Stimulated activated naive CD8-positive, alpha-beta T cell treated with anti-CD3 and anti-CD28 coated beads, Interleukin-15, amount 100 ng/mL, for 72 hours (primary cell): ENCODE measurements at regions not wholly inside any gene's neighbourhood (a gene's known extent, or its start where the extent isn't known, plus 50 kb on each side); places are given as distances from the start of the nearest gene placed in this dataset.

Source experiments
- ATAC-seq: fragments of 150-1000 bp; cut with Tn5 transposase; 2 replicates; pipeline ENCODE4 v1.10.0; 2021; ENCODE audit warnings: mild to moderate bottlenecking, moderate library complexity
- DNase-seq, 2 donors: peaks; one replicate each; pipeline ENCODE4 v3.0.0; 2021 to 2022
- H3K27ac Mint-ChIP-seq, 2 donors: one replicate each; pipeline ENCODE4 v1.8.0; 2022; ENCODE audit warnings: mild to moderate bottlenecking in 2 of 2, mixed read lengths in 2 of 2, moderate library complexity in 2 of 2
- H3K27me3 Mint-ChIP-seq: one replicate; pipeline ENCODE4 v1.8.0; 2022; ENCODE audit warnings: mixed read lengths
- H3K4me1 Mint-ChIP-seq: one replicate; pipeline ENCODE4 v1.8.0; 2022; ENCODE audit warnings: mild to moderate bottlenecking, mixed read lengths
- H3K4me3 Mint-ChIP-seq, 2 donors: one replicate each; pipeline ENCODE4 v1.8.0; 2022; ENCODE audit warnings: mild to moderate bottlenecking in 2 of 2, mixed read lengths in 2 of 2, moderate library complexity in 1 of 2
- H3K9me3 Mint-ChIP-seq, 2 donors: one replicate each; pipeline ENCODE4 v1.8.0; 2022; ENCODE audit warnings: mixed read lengths in 2 of 2

DNA sequence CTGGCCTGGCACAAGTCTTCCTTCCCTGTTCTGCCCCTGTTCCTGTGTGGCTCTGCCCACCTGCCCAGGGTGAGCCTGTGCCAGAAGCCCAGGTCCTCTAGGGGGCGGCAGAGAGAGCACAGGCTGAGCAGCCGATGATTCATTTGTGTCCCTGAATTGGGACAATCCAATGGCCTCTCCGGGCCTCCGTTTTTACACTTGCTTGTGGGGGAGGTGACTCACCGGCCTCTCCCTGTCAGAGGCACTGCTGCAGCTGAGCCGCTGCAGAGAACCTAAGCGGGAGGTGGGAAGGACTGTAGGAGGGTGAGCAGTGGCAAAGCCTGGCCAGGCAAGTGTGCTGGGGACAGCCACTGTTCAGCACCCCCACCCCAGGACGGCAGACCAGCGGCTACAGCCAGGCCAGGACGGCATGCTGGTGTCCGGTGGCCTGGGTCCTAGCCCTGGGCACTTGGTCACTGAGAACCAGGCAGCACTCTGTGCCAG is 65.2 kb upstream of the LMO1 start:
- H3K27me3 Mint-ChIP-seq: peaks cover 27% of the 10 kb centered on the region
- peak; percentile 75 to 88 for DNase-seq
- ATAC-seq: peak; percentile 89
- H3K4me1 Mint-ChIP-seq: peaks cover 14% of the 10 kb centered on the region
- H3K4me3 Mint-ChIP-seq: peak overlapping the region; percentile 22 to 29
- no peaks in the 10 kb centered on the region for H3K9me3 Mint-ChIP-seq
- H3K27ac Mint-ChIP-seq: peak overlapping the region in 1 of 2 donors; percentile 41

DNA sequence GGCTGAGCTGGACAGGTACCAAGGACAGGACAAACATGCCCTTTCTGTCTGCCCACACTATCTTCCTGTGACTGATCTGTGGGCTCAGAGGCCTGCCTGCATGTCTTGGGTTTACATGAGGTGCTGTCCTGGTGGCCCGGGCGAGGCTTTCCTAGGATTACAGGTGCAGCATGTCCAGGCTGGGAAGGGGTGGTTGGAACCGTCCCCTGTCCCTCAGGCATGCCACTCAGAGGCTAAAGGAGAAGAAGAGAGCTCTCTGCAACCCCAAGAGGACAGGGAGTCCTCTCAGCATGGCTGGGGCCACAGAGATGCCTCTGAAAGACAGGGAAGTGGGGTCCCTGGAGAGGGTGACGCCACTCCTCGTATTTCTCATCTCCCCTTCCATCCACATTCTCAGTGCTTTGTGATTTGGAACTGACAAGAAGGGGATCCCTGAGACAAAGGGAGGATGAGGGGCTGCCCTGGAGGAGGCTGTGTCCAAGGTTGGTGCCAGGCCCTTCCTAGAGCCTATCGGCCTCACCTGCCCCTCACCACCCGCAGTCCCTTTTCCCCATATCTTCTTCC is 64.6 kb upstream of the LMO1 start:
- Mint-ChIP-seq H3K27ac (peak overlapping the region in 1 of 2 donors; percentile 41), H3K27me3 (peaks cover 27% of the 10 kb centered on the region), H3K4me1 (peaks cover 14% of the 10 kb centered on the region), H3K4me3 (no peak overlapping the region), H3K9me3 (no peaks in the 10 kb centered on the region)
- ATAC-seq (no peak), DNase-seq (no peak)

GRCh38 chr11:8327761-8328192 is 64.1 kb upstream of the LMO1 start:
- peaks cover 14% of the 10 kb centered on the region for H3K4me1 Mint-ChIP-seq
- ATAC-seq: peak; percentile 22
- no peaks in the 10 kb centered on the region for H3K9me3 Mint-ChIP-seq
- peaks cover 27% of the 10 kb centered on the region for H3K27me3 Mint-ChIP-seq
- no peak overlapping the region for H3K4me3 Mint-ChIP-seq
- no peak overlapping the region for H3K27ac Mint-ChIP-seq
- peak in 1 of 2 donors; percentile 25 for DNase-seq

DNA sequence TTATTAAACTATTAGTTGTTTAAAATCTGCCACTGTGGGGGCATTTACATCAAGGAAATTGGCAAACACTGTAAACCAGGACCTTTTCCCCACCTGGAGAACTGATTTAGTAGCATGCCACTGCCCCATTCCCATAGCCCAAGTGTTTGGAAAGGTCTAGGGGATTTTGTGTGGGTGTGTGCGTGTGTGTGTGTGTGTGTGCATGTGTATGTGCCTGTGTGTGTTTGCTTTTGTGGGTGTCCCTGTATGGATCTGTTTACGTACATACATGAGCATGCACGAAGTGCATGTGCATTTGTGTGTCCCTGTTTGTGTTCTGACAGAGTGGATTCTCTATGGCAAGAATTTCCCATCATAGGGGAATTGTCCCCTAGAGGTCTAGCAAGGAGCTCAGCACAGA is 62.7 kb upstream of the LMO1 start:
- Mint-ChIP-seq H3K4me1 (peaks cover 14% of the 10 kb centered on the region), H3K27ac (no peak overlapping the region)
- ATAC-seq: no peak

GRCh38 chr11:8325591-8326304 is 62.1 kb upstream of the LMO1 start:
- peaks cover 11% of the 10 kb centered on the region for H3K27me3 Mint-ChIP-seq
- peaks cover 14% of the 10 kb centered on the region for H3K4me1 Mint-ChIP-seq
- no peak overlapping the region for H3K4me3 Mint-ChIP-seq
- DNase-seq: no peak
- no peak for ATAC-seq
- no peak overlapping the region for H3K27ac Mint-ChIP-seq
- no peaks in the 10 kb centered on the region for H3K9me3 Mint-ChIP-seq

More for the DNA sequence above, 62.7 kb upstream of the LMO1 start:
- Mint-ChIP-seq H3K4me3 (no peak overlapping the region), H3K9me3 (no peaks in the 10 kb centered on the region), H3K27me3 (peaks cover 17% of the 10 kb centered on the region)
- DNase-seq: no peak

- H3K9me3 Mint-ChIP-seq: no peaks in the 10 kb centered on the region
- peaks cover 18% of the 10 kb centered on the region for H3K27me3 Mint-ChIP-seq
- no peak for ATAC-seq
- no peak overlapping the region for H3K4me3 Mint-ChIP-seq
- peaks cover 5% of the 10 kb centered on the region for H3K4me1 Mint-ChIP-seq
- no peak for DNase-seq
- H3K27ac Mint-ChIP-seq: no peak overlapping the region
Measured at GRCh38 chr11:8323161-8323935, 59.7 kb upstream of the LMO1 start.

DNA sequence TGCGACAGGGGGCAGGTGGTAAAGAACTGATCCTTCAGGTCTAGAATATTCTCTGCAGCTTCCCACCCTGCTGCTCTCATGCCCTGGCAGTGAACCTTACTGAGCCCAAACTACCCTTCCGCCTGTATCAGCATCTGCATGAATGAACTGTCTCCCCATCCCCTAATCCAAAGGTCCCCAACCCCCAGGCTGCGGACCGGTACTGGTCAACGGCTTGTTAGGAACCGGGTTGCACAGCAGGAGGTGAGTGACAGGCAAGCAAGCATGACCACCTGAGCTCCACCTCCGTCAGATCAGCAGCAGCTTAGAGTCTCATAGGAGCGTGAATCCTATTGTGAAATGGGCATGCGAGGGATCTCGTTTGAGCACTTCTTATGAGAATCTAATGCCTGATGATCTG is 58.2 kb upstream of the LMO1 start:
- Mint-ChIP-seq H3K27me3 (peaks cover 21% of the 10 kb centered on the region), H3K27ac (no peak overlapping the region), H3K4me1 (no peaks in the 10 kb centered on the region), H3K9me3 (no peaks in the 10 kb centered on the region), H3K4me3 (no peak overlapping the region)
- ATAC-seq: no peak
- DNase-seq: no peak

DNA sequence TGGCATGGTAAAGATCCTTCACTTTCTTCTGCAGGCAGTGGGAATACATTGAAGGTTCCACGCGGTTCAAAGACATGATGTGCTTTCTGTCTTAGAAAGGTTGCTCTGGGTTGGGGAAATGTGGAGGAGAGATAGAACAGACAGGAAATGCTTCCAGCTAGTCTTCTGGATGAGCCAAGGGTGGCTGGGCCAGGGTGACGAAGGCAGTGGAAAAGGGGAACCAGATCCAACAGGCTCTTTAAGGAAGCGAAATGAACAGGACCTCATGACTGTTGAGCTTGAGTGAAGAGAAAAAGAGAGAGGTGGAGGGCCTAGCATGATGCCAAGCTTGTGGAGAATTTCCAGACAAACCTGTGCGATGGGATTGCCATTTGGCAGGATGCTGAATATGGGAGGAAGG is 56.4 kb upstream of the LMO1 start:
- no peak overlapping the region for H3K4me3 Mint-ChIP-seq
- H3K4me1 Mint-ChIP-seq: no peaks in the 10 kb centered on the region
- H3K27me3 Mint-ChIP-seq: peaks cover 21% of the 10 kb centered on the region
- peak overlapping the region in 1 of 2 donors; percentile 0 for H3K27ac Mint-ChIP-seq
- ATAC-seq (no peak), DNase-seq (no peak)
- no peaks in the 10 kb centered on the region for H3K9me3 Mint-ChIP-seq

DNA sequence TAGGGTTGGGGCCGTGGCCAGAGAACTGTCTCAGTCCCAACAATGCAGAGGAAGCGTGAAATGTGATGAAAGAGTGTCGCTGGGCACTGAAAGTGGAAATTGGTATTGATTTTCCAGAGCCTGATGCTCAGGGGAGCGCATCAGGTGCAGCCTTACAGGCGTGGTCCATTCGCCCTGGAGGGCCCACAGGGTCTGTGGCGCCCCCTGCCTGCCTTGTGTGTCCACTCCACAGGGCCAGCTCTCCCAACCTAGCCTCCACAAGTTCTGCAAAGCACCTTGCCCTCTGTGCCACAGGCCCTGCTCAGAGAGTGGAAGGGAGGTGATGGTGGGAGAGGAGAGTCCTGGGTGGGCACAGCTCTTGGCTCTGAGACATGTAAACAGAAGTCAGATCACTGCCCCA is 54.9 kb upstream of the LMO1 start:
- DNase-seq: no peak
- Mint-ChIP-seq H3K27me3 (peaks cover 21% of the 10 kb centered on the region), H3K4me3 (no peak overlapping the region), H3K9me3 (no peaks in the 10 kb centered on the region), H3K4me1 (no peaks in the 10 kb centered on the region), H3K27ac (no peak overlapping the region)
- peak; percentile 44 for ATAC-seq

GRCh38 chr11:8317159-8317558 is 53.5 kb upstream of the LMO1 start:
- Mint-ChIP-seq H3K4me1 (no peaks in the 10 kb centered on the region), H3K9me3 (no peaks in the 10 kb centered on the region), H3K27me3 (peaks cover 21% of the 10 kb centered on the region), H3K4me3 (no peak overlapping the region), H3K27ac (no peak overlapping the region)
- ATAC-seq: no peak
- DNase-seq: no peak

GRCh38 chr11:8315954-8316353 is 52.3 kb upstream of the LMO1 start:
- ATAC-seq: no peak
- no peaks in the 10 kb centered on the region for H3K4me1 Mint-ChIP-seq
- DNase-seq: no peak
- H3K4me3 Mint-ChIP-seq: no peak overlapping the region
- H3K27ac Mint-ChIP-seq: no peak overlapping the region
- H3K9me3 Mint-ChIP-seq: no peaks in the 10 kb centered on the region
- peaks cover 21% of the 10 kb centered on the region for H3K27me3 Mint-ChIP-seq

DNA sequence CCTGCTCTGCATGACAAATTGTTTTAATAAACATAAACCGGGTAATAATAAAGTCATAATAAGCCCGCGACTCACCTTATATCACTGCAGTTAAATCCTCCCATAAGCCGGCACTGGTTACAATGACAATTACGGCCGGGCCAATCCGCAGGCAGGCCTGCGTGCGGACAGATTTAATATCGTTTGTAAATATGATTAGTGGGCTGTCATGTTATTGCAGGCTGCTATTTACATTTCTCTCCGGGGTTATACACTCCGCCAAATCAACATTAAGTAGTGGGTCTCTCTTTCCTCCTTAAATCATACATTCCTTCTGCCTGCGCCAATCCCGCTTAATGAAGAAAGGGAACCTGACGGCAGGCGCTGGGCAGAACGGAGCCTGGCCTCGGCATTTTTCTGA is 51.8 kb upstream of the LMO1 start:
- ATAC-seq (no peak), DNase-seq (no peak)
- Mint-ChIP-seq H3K27ac (peak overlapping the region in 1 of 2 donors; percentile 20), H3K27me3 (peaks cover 20% of the 10 kb centered on the region), H3K9me3 (no peaks in the 10 kb centered on the region), H3K4me1 (no peaks in the 10 kb centered on the region), H3K4me3 (no peak overlapping the region)

DNA sequence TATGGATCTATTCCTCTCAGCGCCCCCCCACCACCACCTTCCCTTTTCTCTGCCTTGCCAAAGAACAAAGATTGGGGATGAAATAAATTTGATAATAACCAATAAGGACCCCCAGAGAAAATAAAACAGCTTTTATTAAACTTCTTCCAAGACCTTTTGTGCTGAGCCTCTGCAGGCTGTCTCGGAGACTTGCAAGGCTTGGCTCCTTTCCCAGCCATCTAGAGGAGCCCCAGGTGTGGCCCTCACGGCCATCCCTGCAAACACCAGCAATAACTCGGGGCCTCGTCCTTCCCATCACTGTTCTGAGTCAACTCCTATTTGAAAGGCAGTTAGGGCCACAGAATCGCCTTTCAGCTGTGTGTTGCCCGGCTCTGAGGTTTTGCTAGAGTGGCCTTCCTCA is 51.2 kb upstream of the LMO1 start:
- no peak for DNase-seq
- Mint-ChIP-seq H3K4me3 (no peak overlapping the region), H3K9me3 (no peaks in the 10 kb centered on the region), H3K4me1 (no peaks in the 10 kb centered on the region), H3K27me3 (peaks cover 14% of the 10 kb centered on the region), H3K27ac (no peak overlapping the region)
- no peak for ATAC-seq

DNA sequence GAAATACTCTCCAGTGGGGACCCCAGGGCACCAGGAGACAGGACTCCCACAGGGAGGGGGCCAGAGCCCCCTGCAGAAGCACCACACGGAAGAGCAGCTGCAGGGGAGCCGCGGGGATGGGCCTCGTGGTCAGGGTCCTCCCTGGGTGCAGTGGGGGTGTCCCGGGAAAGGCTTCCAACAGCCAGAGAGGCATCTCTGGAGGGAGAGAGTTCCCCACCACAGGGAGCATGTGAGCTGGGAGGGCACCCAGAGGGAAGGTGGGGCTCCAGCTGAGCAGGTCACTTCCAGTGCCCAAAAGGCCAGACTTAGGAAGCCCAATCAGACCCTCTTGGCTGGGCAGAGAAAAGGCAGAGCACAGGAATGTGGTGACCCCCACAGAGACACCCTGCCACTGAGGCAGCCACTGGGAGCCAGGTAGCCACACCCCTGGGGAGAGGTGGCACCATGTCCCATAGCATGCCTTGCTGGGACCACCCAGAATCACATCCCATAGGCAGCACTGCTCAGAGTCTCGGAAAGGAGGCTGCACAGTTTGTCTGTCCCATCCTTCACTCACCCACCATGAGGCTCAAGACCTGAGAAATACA is 49.9 kb upstream of the LMO1 start:
- Mint-ChIP-seq H3K4me1 (no peaks in the 10 kb centered on the region), H3K27me3 (peaks cover 5% of the 10 kb centered on the region), H3K27ac (no peak overlapping the region), H3K4me3 (no peak overlapping the region), H3K9me3 (no peaks in the 10 kb centered on the region)
- ATAC-seq (peak; percentile 27), DNase-seq (no peak)
